ENCODE measurements at regions not wholly inside any gene's neighbourhood (a gene's known extent, or its start where the extent isn't known, plus 50 kb on each side); places are given as distances from the start of the nearest gene placed in this dataset.

GRCh38 chr15:91649831-91650321, 203.6 kb upstream of the SLCO3A1 start:
- TF ChIP-seq, protein P1, sequence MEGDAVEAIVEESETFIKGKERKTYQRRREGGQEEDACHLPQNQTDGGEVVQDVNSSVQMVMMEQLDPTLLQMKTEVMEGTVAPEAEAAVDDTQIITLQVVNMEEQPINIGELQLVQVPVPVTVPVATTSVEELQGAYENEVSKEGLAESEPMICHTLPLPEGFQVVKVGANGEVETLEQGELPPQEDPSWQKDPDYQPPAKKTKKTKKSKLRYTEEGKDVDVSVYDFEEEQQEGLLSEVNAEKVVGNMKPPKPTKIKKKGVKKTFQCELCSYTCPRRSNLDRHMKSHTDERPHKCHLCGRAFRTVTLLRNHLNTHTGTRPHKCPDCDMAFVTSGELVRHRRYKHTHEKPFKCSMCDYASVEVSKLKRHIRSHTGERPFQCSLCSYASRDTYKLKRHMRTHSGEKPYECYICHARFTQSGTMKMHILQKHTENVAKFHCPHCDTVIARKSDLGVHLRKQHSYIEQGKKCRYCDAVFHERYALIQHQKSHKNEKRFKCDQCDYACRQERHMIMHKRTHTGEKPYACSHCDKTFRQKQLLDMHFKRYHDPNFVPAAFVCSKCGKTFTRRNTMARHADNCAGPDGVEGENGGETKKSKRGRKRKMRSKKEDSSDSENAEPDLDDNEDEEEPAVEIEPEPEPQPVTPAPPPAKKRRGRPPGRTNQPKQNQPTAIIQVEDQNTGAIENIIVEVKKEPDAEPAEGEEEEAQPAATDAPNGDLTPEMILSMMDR (IDR thresholded peaks at IDR 0.05), result no peak
- no peak for TF ChIP-seq POLR2A (IDR thresholded peaks at IDR 0.05)

Measured in body of pancreas (tissue), 4 donors.